ENCODE measurements at regions not wholly inside any gene's neighbourhood (a gene's known extent, or its start where the extent isn't known, plus 50 kb on each side); places are given as distances from the start of the nearest gene placed in this dataset.

- no peak for ATAC-seq
- Histone ChIP-seq H3K36me3 (replicated peaks in 1 of 2; ENCODE audit: control insufficient read depth in 1 of 2, insufficient read depth in 2 of 2, low read length in 2 of 2) (no peaks in the 10 kb centered on the region), H3K4me3 (replicated peaks in 1 of 3; ENCODE audit: insufficient read depth in 1 of 3, low read depth in 2 of 3, low read length in 3 of 3) (no peak overlapping the region), H3K27ac (ENCODE audit: extremely low read length, insufficient read depth, low read length) (no peak overlapping the region), H3K9me3 (ENCODE audit: low read length) (peaks cover 75% of the 10 kb centered on the region), H3K9ac (ENCODE audit: insufficient read depth, low read depth, low read length) (no peak overlapping the region), H3K79me2 (ENCODE audit: insufficient read depth, low read length) (no peaks in the 10 kb centered on the region), H3K4me2 (ENCODE audit: low read depth, low read length) (no peak overlapping the region), H4K20me1 (ENCODE audit: insufficient read depth, low read length) (no peaks in the 10 kb centered on the region), H3K27me3 (ENCODE audit: control insufficient read depth in 1 of 2, insufficient read depth in 2 of 2, low read length in 2 of 2) (no peaks in the 10 kb centered on the region), H2AFZ (ENCODE audit: low read length) (no peak overlapping the region), H3K4me1 (ENCODE audit: insufficient read depth, low read length) (no peaks in the 10 kb centered on the region)
- TF ChIP-seq FOXA1 (IDR thresholded peaks at IDR 0.05), result no peak
- no peak for TF ChIP-seq FOXA1 (CRISPR knock-in tag; IDR thresholded peaks at IDR 0.05)
- no peak for TF ChIP-seq ETV6 (CRISPR knock-in tag; conservative IDR thresholded peaks at IDR 0.05)
- no peak for TF ChIP-seq ZNF460 (CRISPR knock-in tag; IDR thresholded peaks at IDR 0.05; ENCODE audit: borderline replicate concordance)
- no peak for TF ChIP-seq DBP (CRISPR knock-in tag; IDR thresholded peaks at IDR 0.05; ENCODE audit: not compliant biosample characterization)
- no peak for TF ChIP-seq PRDM10 (CRISPR knock-in tag; IDR thresholded peaks at IDR 0.05; ENCODE audit: low read depth)
- no peak for TF ChIP-seq PBX2 (CRISPR knock-in tag; IDR thresholded peaks at IDR 0.05)
- CTCF ChIA-PET (ENCODE audit: low intra/inter-chr PET ratio, low total read pairs), result no interaction called here
- in situ Hi-C loops (cut with HindIII; ENCODE audit: extremely low pct_ligation_motif_present, low pct_unique_long_range_greater_than_20kb), result no loop called here
- POLR2A ChIA-PET, result no interaction called here
- BruUV-seq (replicated peaks), result no TSS peak
- 3% methylated on average over 2 of the region's 2 CpGs for WGBS (ENCODE audit: low lambda C conversion rate)
- intact Hi-C loops (cut with micrococcal nuclease; ENCODE audit: unreplicated experiment), result no loop called here
- DNase-seq (ENCODE audit: low spot score), result no peak
- no peak for FAIRE-seq
Observed at GRCh38 chr2:6177811-6178210, 485.6 kb downstream of the SOX11 start.

Measured in HepG2 (cell line).